T-helper 17 cell (primary cell): ENCODE measurements at regions not wholly inside any gene's neighbourhood (a gene's known extent, or its start where the extent isn't known, plus 50 kb on each side); places are given as distances from the start of the nearest gene placed in this dataset.
"Not testable (repeated sequence)": the region's sequence is repeated elsewhere in the genome, so short reads cannot be mapped to it uniquely, and the experiment has no call there.

Experiments used
- ATAC-seq: fragments of 150-1000 bp; cut with Tn5 transposase; 2 replicates; pipeline ENCODE4 v1.10.0; 2021; ENCODE audit warnings: mild to moderate bottlenecking, moderate library complexity
- DNase-seq, 3 donors: peaks; one replicate each; pipeline versions ENCODE4 v3.0.0 to v3.0.0-alpha.2; 2020 to 2021
- H3K9me3 ChIP-seq: one replicate; pipeline ENCODE4 v1.7.0; 2013; ENCODE audit warnings: low read length, mild to moderate bottlenecking; ENCODE audit not compliant: control insufficient read depth, poor library complexity, severe bottlenecking
- H3K27ac Mint-ChIP-seq: one replicate; pipeline ENCODE4 v1.8.0; 2022; ENCODE audit warnings: mild to moderate bottlenecking, moderate library complexity, mixed read lengths
- H3K27me3 Mint-ChIP-seq: one replicate; pipeline ENCODE4 v1.8.0; 2022; ENCODE audit warnings: mixed read lengths
- H3K36me3 Mint-ChIP-seq: one replicate; pipeline ENCODE4 v1.8.0; 2022; ENCODE audit warnings: low read depth, mixed read lengths
- H3K4me1 Mint-ChIP-seq: one replicate; pipeline ENCODE4 v1.8.0; 2022; ENCODE audit warnings: mild to moderate bottlenecking, mixed read lengths
- H3K4me3 Mint-ChIP-seq: one replicate; pipeline ENCODE4 v1.8.0; 2022; ENCODE audit warnings: mild to moderate bottlenecking, moderate library complexity, mixed read lengths

GRCh38 chr5:38790891-38791290, 54.9 kb upstream of the OSMR start:
- DNase-seq: no peak
- ATAC-seq: no peak
- no peaks in the 10 kb centered on the region for H3K36me3 Mint-ChIP-seq
- H3K27me3 Mint-ChIP-seq: peaks cover 39% of the 10 kb centered on the region
- H3K27ac Mint-ChIP-seq: no peak overlapping the region
- H3K9me3 ChIP-seq: no peaks in the 10 kb centered on the region
- H3K4me1 Mint-ChIP-seq: no peaks in the 10 kb centered on the region
- H3K4me3 Mint-ChIP-seq: no peak overlapping the region

- ATAC-seq: no peak
- DNase-seq: no peak
- no peaks in the 10 kb centered on the region for H3K9me3 ChIP-seq
- Mint-ChIP-seq H3K36me3 (no peaks in the 10 kb centered on the region), H3K4me1 (no peaks in the 10 kb centered on the region), H3K27ac (no peak overlapping the region), H3K27me3 (peaks cover 36% of the 10 kb centered on the region), H3K4me3 (no peak overlapping the region)
Measured at GRCh38 chr5:38793099-38793498, 52.7 kb upstream of the OSMR start.

DNA sequence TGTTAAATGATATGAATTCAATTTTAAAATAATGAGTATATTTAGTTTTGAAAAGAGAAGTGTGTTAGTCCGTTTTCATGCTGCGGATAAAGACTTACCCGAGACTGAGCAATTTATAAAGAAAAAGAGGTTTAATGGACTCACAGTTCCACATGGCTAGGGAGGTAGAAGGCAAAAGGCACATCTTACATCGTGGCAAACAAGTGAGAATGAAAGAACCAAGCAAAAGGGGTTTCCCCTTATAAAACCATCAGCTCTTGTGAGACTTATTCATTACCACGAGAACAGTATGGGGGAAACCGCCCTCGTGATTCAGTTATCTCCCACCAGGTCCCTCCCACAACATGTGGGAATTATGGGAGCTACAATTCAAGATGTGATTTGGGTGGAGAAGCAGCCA, 51.8 kb upstream of the OSMR start:
- not testable (repeated sequence) for H3K36me3 Mint-ChIP-seq, ATAC-seq, DNase-seq, H3K9me3 ChIP-seq, H3K4me3 Mint-ChIP-seq, H3K27ac Mint-ChIP-seq, H3K4me1 Mint-ChIP-seq
- H3K27me3 Mint-ChIP-seq: peaks cover 43% of the 10 kb centered on the region

GRCh38 chr5:38794986-38795385, 50.8 kb upstream of the OSMR start:
- DNase-seq (no peak), ATAC-seq (no peak)
- Mint-ChIP-seq H3K4me1 (no peaks in the 10 kb centered on the region), H3K27me3 (peaks cover 52% of the 10 kb centered on the region), H3K4me3 (no peak overlapping the region), H3K36me3 (no peaks in the 10 kb centered on the region), H3K27ac (no peak overlapping the region)
- H3K9me3 ChIP-seq: no peaks in the 10 kb centered on the region

- no peak overlapping the region for H3K4me3 Mint-ChIP-seq
- peaks cover 52% of the 10 kb centered on the region for H3K27me3 Mint-ChIP-seq
- no peak overlapping the region for H3K27ac Mint-ChIP-seq
- H3K9me3 ChIP-seq: no peaks in the 10 kb centered on the region
- DNase-seq (no peak), ATAC-seq (no peak)
- H3K4me1 Mint-ChIP-seq: no peaks in the 10 kb centered on the region
- no peaks in the 10 kb centered on the region for H3K36me3 Mint-ChIP-seq
Measured at GRCh38 chr5:38795986-38796741, 49.6 kb upstream of the OSMR start.
